ENCODE measurements at regions not wholly inside any gene's neighbourhood (a gene's known extent, or its start where the extent isn't known, plus 50 kb on each side); places are given as distances from the start of the nearest gene placed in this dataset.

DNA sequence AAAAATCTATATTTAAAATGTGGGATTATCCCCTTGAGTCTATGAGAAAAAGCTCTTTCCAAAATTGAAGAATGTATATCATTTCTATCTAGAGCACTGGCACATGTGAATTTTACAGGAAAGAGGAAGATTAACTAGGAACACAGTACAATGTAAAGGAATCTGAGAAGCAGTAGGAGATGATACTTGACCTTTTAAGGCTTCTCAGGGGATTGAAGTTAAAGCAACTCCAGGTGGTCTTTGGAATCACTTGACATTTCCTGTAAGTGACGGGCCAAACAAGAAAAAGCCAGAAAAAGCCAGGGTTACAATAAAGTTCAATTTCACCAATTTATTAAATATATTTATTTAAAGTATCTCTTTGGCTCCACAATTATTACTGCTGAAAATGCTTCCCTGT is 1373.9 kb downstream of the OLFM4 start:
- TF ChIP-seq CTCF (IDR thresholded peaks at IDR 0.05; ENCODE audit: low read depth, low read length, poor library complexity, severe bottlenecking): no peak
- TF ChIP-seq EZH2phosphoT487 (IDR thresholded peaks at IDR 0.05; ENCODE audit: borderline replicate concordance, low read length): no peak
